GM18858 (cell line): ENCODE measurements at regions not wholly inside any gene's neighbourhood (a gene's known extent, or its start where the extent isn't known, plus 50 kb on each side); places are given as distances from the start of the nearest gene placed in this dataset.

Experiments used
- ATAC-seq: cut with Tn5 transposase; IDR thresholded peaks from one replicate; pipeline ENCODE4 v1.9.1; 2021; ENCODE audit not compliant: unreplicated experiment

GRCh38 chr5:158172005-158172404 lies 313.1 kb upstream of the CLINT1 start:
- no peak for ATAC-seq

- ATAC-seq: no peak
These were observed 311.6 kb upstream of the CLINT1 start for GRCh38 chr5:158170534-158170933.

GRCh38 chr5:158170060-158170459 lies 311.1 kb upstream of the CLINT1 start:
- ATAC-seq: no peak

DNA sequence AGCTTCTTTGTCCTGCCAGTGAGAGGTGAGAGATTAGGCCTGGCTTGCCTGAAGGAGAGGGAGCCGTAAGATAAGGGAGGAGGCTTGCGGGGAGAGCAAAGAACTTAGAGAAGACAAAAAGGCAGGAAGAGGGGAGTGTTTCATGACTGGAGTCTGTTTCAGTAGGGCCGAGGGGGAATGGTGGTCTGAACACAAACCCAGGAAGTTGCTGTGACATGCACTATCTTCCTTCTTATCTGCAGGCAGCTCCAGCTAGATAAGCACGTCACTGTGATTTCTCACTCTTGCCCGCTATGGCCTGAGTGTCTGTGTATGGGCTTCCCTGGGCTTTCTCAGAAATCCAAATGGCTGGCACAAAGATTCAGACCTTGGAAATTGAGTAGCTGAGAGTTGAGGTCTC lies 307.5 kb upstream of the CLINT1 start:
- no peak for ATAC-seq

DNA sequence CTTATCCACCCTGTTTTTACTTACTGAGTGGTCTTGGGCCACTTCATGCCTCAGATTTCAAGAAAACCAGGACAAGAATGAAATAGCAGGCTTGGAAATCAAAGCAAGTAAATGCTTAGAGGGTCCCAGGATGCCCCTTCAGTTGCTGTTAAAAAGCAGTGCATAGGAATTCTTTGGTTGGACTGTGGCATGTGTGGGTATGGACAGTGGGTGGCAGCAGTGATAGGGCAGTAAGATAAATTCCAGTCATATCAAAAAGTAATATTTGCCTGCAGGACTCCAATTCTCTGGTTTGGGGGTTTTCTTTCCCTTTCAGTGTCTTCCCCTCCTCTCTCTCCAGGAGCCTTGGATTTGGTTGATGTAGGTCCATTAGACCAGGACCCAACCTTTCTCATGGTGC lies 306.7 kb upstream of the CLINT1 start:
- ATAC-seq: no peak

GRCh38 chr5:158164296-158165047 lies 305.5 kb upstream of the CLINT1 start:
- no peak for ATAC-seq

- no peak for ATAC-seq
These were observed 304.7 kb upstream of the CLINT1 start for GRCh38 chr5:158163451-158164295.

DNA sequence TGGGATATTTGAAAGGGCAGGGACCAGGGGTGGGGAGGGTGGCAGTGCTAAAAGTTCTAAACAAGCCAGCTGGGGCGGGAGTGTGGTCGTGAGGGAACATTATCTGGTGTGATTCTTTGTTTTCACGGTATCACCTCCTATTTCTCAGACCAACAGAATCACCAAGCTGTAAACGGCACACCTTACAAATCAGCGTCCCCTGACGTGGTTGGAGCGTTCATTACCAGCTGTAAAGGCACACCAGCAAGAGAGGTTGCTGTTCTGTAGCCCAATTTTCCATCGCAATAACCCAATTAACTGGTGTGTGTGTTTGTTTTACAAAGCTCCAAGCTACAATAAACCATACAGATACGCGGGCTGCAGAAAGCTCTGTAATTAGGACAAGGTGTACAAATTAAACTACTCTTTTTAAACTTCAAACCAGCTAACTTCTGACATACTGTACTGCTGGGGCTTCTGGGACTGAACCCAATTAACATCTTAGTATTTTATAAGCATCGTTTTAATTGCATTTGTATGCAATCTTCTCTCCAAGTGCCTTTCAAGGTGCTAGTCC lies 303.6 kb upstream of the CLINT1 start:
- no peak for ATAC-seq

GRCh38 chr5:158162026-158162425 lies 303.1 kb upstream of the CLINT1 start:
- ATAC-seq: no peak

- ATAC-seq: no peak
These were observed 300.7 kb upstream of the CLINT1 start for GRCh38 chr5:158159621-158160020.

DNA sequence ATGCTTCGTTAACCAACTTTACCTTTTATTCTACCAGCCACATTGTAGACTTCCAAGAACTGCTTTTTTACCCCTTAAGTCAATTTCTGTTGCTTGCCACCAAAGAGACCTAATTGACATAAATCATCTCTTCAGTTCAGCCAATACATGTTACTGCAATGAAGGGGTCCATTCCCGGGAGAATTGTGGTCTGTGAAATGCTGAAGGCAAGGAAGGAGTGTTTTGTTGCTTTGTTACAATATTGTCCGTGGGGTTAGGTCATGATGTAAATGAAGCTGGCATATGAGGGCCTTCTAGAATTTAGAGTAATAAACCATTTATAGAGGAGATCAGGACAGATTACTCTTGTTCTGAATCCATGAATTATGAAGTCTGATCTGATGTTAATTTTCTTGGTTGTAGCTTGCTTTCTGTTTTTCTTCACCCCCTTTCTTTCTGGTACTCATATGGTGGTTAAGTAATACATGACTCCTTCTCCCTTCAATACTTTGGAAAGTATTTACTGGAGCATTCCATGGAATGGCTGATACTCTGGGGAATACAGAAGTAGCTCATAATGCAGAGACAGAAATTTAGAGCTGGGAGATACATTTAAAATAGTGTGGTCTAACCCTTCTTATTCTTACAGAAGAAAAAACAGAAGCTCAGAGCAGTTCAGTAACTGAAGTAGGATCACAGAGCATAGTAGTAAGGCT lies 297.0 kb upstream of the CLINT1 start:
- ATAC-seq: no peak

DNA sequence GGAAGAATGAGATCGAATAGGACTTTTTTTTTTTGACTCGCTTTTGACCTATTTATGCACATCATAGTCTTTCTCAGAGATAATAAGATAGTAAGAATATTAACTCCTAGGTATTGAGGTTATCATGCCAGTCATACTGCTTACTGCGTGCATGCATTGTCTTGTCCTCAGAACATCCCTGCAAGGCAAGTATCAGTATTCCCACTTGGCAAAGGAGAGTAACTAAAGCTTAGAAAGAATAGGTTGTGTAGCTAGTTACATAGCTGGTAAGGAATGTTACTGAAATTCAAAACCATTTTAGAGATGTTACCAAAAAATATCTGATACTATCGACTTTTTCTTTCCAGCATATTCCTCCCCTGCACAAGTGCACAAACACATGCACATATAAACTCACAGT lies 296.1 kb upstream of the CLINT1 start:
- ATAC-seq: no peak

GRCh38 chr5:158154226-158155005 lies 295.5 kb upstream of the CLINT1 start:
- ATAC-seq: no peak

DNA sequence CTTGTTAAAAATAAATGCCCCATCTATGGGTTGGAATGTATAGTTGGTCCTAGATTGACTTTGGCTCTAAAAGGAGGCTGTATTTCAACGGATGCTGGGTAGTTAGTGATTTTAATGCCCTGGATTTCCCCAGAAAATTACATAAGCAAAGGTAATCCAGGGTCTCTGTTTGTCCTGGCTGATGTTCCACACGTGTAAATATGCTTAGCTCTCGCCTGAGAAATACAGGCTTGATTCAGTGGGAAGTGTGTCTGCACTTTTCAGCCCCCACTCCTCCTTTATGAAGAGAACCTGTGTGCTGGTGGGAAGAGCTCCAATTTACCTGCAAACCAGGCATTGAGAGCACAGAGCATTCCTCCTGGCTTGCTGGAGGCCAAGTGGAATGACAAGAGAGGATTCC lies 294.6 kb upstream of the CLINT1 start:
- ATAC-seq: no peak

- no peak for ATAC-seq
These were observed 293.2 kb upstream of the CLINT1 start for GRCh38 chr5:158152136-158152535.

GRCh38 chr5:158147227-158147626 lies 288.3 kb upstream of the CLINT1 start:
- no peak for ATAC-seq

DNA sequence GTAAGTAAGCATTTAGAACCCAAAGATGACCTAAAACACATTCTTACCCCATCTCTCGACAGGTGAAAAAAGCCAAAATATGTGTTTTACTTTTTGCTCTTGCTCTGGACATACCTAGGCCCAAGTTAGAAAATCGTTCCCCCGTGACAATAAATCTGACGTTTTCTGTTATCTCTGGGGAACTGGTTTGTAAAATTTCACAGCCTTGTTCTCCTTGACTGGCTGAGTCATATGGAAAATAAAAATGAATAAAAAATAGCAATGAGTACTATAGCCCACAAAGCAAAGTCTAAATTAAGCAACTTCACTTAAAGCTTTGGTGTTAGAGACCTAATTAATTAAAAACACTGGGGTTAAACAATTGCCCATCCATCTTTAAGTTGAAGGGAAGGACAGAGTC lies 286.9 kb upstream of the CLINT1 start:
- no peak for ATAC-seq

DNA sequence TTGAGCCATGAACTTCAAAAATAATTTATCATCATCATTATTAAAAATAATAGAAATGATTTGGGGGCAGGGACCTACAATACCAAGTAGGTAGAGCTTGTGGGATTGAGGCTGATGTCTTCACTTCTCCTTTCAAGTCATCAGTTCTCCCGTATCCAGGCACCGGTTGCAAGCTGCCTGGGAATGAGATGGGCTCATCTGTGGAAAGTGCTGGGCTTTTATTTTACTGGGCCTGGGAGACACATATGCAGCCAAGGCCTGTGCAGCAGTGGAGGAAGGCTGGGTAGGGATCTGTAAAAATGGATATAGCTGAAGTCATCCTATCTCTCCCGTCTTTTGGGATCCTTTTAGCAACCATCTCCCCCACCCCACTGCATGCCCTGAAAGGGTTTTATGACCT lies 284.1 kb upstream of the CLINT1 start:
- ATAC-seq: no peak

DNA sequence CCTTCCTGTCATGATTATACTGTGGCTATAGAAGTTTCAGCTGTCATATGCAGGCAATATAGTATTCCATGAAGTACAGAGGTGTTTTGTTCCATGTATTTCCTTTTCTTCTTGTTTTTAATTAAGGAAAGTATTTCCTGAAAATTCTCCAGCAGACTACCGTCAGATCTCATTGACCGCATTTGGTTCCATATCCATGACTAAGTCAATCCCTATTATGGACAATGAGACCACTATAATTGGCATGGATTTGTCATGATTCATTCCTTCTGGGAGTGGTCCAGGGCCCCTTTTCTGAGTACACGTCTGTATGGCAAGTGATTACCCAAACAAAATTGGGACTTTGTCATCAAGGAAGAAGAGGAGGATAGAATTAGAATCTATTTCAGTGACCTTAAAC lies 283.2 kb upstream of the CLINT1 start:
- ATAC-seq: no peak

DNA sequence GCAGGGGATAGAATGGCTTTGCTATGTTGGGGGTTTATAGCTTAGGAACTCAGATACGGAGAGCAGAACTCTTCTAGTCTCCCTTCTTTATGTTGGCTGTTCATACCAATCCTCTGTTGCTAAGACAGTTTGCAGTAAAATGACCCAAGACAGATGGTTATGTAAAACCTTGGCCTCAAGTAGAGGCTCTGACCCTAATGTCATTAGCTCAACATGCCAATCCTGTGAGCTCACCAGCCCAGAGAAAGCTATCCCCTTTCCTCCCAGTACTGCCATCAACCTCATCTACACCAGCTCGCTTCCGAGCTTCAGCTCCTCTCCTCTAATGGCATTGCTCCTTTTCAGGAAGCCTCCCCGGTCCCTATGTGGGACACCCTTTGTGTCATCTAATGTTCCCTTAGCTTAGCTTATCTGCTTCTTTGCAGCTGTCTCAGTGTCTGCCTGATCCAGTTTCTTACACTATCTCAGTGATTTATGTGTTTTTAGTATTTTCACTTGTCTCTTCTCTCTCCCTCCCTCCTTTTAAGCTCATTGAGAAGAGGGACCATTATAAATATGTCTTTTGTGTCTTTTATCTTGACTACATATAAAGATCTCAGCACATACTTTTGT lies 281.3 kb upstream of the CLINT1 start:
- ATAC-seq: no peak
